ENCODE measurements at regions not wholly inside any gene's neighbourhood (a gene's known extent, or its start where the extent isn't known, plus 50 kb on each side); places are given as distances from the start of the nearest gene placed in this dataset.

DNA sequence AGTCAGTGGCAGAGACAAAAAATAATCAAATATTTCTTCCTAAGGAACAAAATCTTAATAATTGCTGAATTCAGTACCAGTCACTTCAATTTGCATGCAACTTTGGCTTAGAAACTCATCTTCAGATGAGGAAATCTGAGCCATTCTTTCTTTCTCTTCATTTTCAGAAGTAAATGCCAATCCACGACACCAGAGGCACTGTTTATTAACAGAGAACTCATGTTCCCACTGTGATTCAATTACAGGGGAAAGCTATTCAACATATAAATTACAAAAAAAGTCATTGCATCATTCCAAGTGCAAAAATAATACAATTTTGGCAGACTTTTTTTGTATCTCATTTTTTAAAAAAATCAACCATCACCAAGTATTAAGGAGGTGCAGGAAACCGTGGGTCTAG is 816.1 kb upstream of the TMEM132C start:
- Histone ChIP-seq H3K79me1 (ENCODE audit: insufficient read depth, low read depth, low read length, poor library complexity, severe bottlenecking) (no peaks in the 10 kb centered on the region), H2BK5ac (ENCODE audit: insufficient read length, low read length) (no peak overlapping the region), H2BK12ac (ENCODE audit: insufficient read length, low read depth, low read length) (no peak overlapping the region), H2AK5ac (ENCODE audit: insufficient read length, low read length) (no peak overlapping the region), H4K91ac (ENCODE audit: insufficient read length, low read depth, low read length) (no peak overlapping the region), H3T11ph (ENCODE audit: low read length) (no peak overlapping the region), H3K79me2 (ENCODE audit: insufficient read depth, low read length) (no peaks in the 10 kb centered on the region), H3K9ac (ENCODE audit: extremely low read depth, insufficient read length, low read length) (no peak overlapping the region), H4K8ac (replicated peaks; ENCODE audit: insufficient read length, low read depth, low read length) (no peak overlapping the region), H2BK15ac (ENCODE audit: low read depth, low read length) (no peak overlapping the region), H3K4me2 (ENCODE audit: insufficient read depth, insufficient read length, low read length) (no peak overlapping the region), H3K4me1 (ENCODE audit: insufficient read depth, low read length) (no peaks in the 10 kb centered on the region), H4K20me1 (ENCODE audit: control insufficient read depth, insufficient read depth, insufficient read length) (no peaks in the 10 kb centered on the region), H4K5ac (ENCODE audit: insufficient read length, low read depth, low read length) (no peak overlapping the region), H2BK120ac (ENCODE audit: low read depth, low read length, poor library complexity, severe bottlenecking) (no peak overlapping the region), H3K23me2 (ENCODE audit: insufficient read length, low read depth, low read length, poor library complexity, severe bottlenecking) (peaks cover 1% of the 10 kb centered on the region), H3K9me3 (ENCODE audit: control insufficient read depth, low read depth, low read length) (no peaks in the 10 kb centered on the region), H3K27me3 (ENCODE audit: insufficient read depth, low read length) (no peaks in the 10 kb centered on the region), H3K27ac (ENCODE audit: insufficient read length, low read depth, low read length) (no peak overlapping the region), H3K4ac (ENCODE audit: low read depth, low read length) (no peak overlapping the region), H3K14ac (ENCODE audit: insufficient read depth, low read length) (no peak overlapping the region), H2BK20ac (ENCODE audit: low read depth, low read length, poor library complexity, severe bottlenecking) (no peak overlapping the region), H3K56ac (ENCODE audit: insufficient read length, low read depth, low read length) (no peak overlapping the region), H2AFZ (ENCODE audit: low read length) (no peak overlapping the region), H3K18ac (ENCODE audit: insufficient read length, low read depth, low read length) (no peak overlapping the region), H3K23ac (ENCODE audit: insufficient read length, low read depth, low read length) (no peak overlapping the region)
- H3K36me3 Mint-ChIP-seq (ENCODE audit: insufficient read depth in 1 of 3, low read depth in 3 of 3) = no peaks in the 10 kb centered on the region
- no peak for DNase-seq
- H3K9me3 Mint-ChIP-seq = no peaks in the 10 kb centered on the region
- H3K27ac Mint-ChIP-seq = no peak overlapping the region
- no CpG with 5 or more reads among the region's 2 CpGs for WGBS (ENCODE audit: extremely low coverage, insufficient read length, low lambda C conversion rate)
- peaks cover 8 to 14% of the 10 kb centered on the region in 2 experiments; a peak in 3 of 4 replicates for H3K4me1 Mint-ChIP-seq
- TF ChIP-seq, protein P1, sequence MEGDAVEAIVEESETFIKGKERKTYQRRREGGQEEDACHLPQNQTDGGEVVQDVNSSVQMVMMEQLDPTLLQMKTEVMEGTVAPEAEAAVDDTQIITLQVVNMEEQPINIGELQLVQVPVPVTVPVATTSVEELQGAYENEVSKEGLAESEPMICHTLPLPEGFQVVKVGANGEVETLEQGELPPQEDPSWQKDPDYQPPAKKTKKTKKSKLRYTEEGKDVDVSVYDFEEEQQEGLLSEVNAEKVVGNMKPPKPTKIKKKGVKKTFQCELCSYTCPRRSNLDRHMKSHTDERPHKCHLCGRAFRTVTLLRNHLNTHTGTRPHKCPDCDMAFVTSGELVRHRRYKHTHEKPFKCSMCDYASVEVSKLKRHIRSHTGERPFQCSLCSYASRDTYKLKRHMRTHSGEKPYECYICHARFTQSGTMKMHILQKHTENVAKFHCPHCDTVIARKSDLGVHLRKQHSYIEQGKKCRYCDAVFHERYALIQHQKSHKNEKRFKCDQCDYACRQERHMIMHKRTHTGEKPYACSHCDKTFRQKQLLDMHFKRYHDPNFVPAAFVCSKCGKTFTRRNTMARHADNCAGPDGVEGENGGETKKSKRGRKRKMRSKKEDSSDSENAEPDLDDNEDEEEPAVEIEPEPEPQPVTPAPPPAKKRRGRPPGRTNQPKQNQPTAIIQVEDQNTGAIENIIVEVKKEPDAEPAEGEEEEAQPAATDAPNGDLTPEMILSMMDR (conservative IDR thresholded peaks at IDR 0.05) = peak; percentile 33; the same call in 1 of the 3 replicates
- H3K4me3 Mint-ChIP-seq = no peak overlapping the region
- H3K27me3 Mint-ChIP-seq (ENCODE audit: low read depth) = peaks cover 29% of the 10 kb centered on the region

Measured in H9 (cell line).